Upper lobe of left lung (tissue), 6 donors: ENCODE measurements at regions not wholly inside any gene's neighbourhood (a gene's known extent, or its start where the extent isn't known, plus 50 kb on each side); places are given as distances from the start of the nearest gene placed in this dataset.
"Not testable (repeated sequence)": the region's sequence is repeated elsewhere in the genome, so short reads cannot be mapped to it uniquely, and the experiment has no call there.

Experiments
- ATAC-seq, 2 donors: fragments of 200-7000 bp; cut with Tn5 transposase; one replicate each; pipeline ENCODE4 v1.9.1; 2022; ENCODE audit warnings: mild to moderate bottlenecking in 2 of 2, moderate library complexity in 2 of 2; ENCODE audit not compliant: low FRiP score in 2 of 2
- DNase-seq, 2 donors: peaks; one replicate each; pipeline ENCODE4 v3.0.0-alpha.2; 2019 to 2020
- H3K27ac ChIP-seq, 4 donors: fragments of 200-600 bp; sonication (generic); one replicate each; pipeline ENCODE4 v1.5.1; 2016 to 2019
- H3K27me3 ChIP-seq, 4 donors: fragments of 200-600 bp; sonication (generic); one replicate each; pipeline ENCODE4 v1.5.1; 2017 to 2019
- H3K36me3 ChIP-seq, 4 donors: fragments of 200-600 bp; sonication (generic); one replicate each; pipeline ENCODE4 v1.5.1; 2016 to 2019
- H3K4me1 ChIP-seq, 4 donors: fragments of 200-600 bp; sonication (generic); one replicate each; pipeline ENCODE4 v1.5.1; 2018 to 2019
- H3K4me3 ChIP-seq, 4 donors: fragments of 200-600 bp; sonication (generic); one replicate each; pipeline ENCODE4 v1.5.1; 2017 to 2019; ENCODE audit warnings: mild to moderate bottlenecking in 2 of 4, moderate library complexity in 1 of 4
- H3K9me3 ChIP-seq, 4 donors: fragments of 200-600 bp; sonication (generic); one replicate each; pipeline ENCODE4 v1.5.1; 2018 to 2019
- CTCF ChIP-seq, 6 experiments: fragments of 450-650 bp in 4 of 6; fragments of 200-600 bp in 2 of 6; sonication (generic) in 2 of 6; IDR thresholded peaks; one replicate each; pipeline ENCODE4 v1.5.1; 2016 to 2019; ENCODE audit warnings: antibody characterized with exemption in 6 of 6
- EP300 ChIP-seq, 4 donors: sonication (generic); formaldehyde crosslinking; IDR thresholded peaks; one replicate each; pipeline ENCODE4 v1.5.1; 2017; ENCODE audit warnings: antibody characterized with exemption in 4 of 4, control low read depth in 2 of 4
- POLR2A ChIP-seq, 4 donors: fragments of 450-650 bp; IDR thresholded peaks; one replicate each; pipeline ENCODE4 v1.5.1; 2016 to 2017; ENCODE audit warnings: antibody characterized with exemption in 4 of 4, mild to moderate bottlenecking in 2 of 4
- POLR2AphosphoS5 ChIP-seq, 2 donors: sonication (generic); formaldehyde crosslinking; IDR thresholded peaks; one replicate each; pipeline ENCODE4 v1.5.1; 2017; ENCODE audit warnings: antibody characterized with exemption in 2 of 2
- WGBS, 2 donors: methylation state at CpG; one replicate each; pipeline ENCODE4 v1.1.5; 2017 to 2018; 5-methylcytosine and 5-hydroxymethylcytosine counted together
- donor health status: DM: no; HTN: no; CAD: no; lungs with moderate emphysema.
- donor health status: DM: no; HTN: yes; CAD: no; lungs with severe emphysema.

DNA sequence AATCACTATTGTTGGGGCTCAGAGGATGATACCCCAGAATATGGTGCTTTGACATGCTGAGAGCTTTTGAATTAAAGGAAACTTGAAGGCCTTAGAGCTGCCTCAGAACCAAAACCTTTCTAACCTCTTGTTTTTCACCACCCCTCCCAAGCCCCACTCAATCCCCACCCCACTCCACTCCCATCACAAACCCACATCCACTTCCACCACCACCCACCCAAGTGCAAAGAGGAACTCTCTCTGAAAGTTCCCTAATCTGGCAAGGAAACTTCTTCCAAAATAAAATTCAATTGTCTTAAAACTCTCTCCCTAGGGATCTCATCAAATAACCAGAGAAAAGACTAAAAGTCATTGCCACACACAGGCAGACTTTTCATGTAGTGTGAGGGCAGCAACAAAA lies 301.2 kb upstream of the ARHGEF26 start:
- Histone ChIP-seq H3K9me3 (no peaks in the 10 kb centered on the region), H3K27ac (no peak overlapping the region), H3K4me1 (no peaks in the 10 kb centered on the region), H3K36me3 (no peaks in the 10 kb centered on the region), H3K27me3 (no peaks in the 10 kb centered on the region), H3K4me3 (no peak overlapping the region)
- ATAC-seq: no peak
- no peak for DNase-seq
- TF ChIP-seq POLR2A (IDR thresholded peaks at IDR 0.05) (no peak), EP300 (IDR thresholded peaks at IDR 0.05) (no peak), POLR2AphosphoS5 (IDR thresholded peaks at IDR 0.05) (no peak), CTCF (IDR thresholded peaks at IDR 0.05) (no peak)

DNA sequence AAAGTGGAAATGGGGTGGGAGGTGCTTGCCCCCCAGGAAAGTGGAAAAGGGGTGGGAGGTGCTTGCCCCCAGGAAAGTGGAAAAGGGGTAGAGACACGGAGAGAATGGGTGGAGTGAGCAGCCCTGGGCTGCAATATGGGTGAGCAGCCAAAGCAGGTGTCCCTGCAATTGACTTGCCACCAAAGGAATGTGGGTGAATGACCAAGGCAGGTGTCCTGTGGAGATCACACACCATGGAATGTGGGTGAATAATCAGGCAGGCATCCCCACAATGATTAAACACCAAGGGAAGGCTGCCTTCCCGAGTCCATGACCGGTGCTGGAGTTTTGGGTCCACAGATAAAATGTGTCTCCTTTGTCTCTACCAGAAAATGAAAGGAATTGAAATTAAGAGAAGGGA lies 292.8 kb upstream of the ARHGEF26 start:
- not testable (repeated sequence) for H3K27ac ChIP-seq, H3K36me3 ChIP-seq, DNase-seq, H3K9me3 ChIP-seq, ATAC-seq, H3K4me1 ChIP-seq, H3K4me3 ChIP-seq, H3K27me3 ChIP-seq
- 90 to 96% methylated on average over 3 of the region's 3 CpGs for WGBS, 2 donors

- Histone ChIP-seq H3K27ac (no peak overlapping the region), H3K4me1 (no peaks in the 10 kb centered on the region), H3K27me3 (no peaks in the 10 kb centered on the region), H3K4me3 (no peak overlapping the region), H3K9me3 (no peaks in the 10 kb centered on the region), H3K36me3 (no peaks in the 10 kb centered on the region)
- DNase-seq (no peak), ATAC-seq (no peak)
- no peak for TF ChIP-seq POLR2AphosphoS5 (IDR thresholded peaks at IDR 0.05)
- no peak for TF ChIP-seq EP300 (IDR thresholded peaks at IDR 0.05)
- no peak for TF ChIP-seq POLR2A (IDR thresholded peaks at IDR 0.05)
- no peak for TF ChIP-seq CTCF (IDR thresholded peaks at IDR 0.05)
- WGBS, 2 donors: 45 to 66% methylated on average over 2 of the region's 2 CpGs
Observed at GRCh38 chr3:153829606-153830170, 291.5 kb upstream of the ARHGEF26 start.

- Histone ChIP-seq H3K9me3 (no peaks in the 10 kb centered on the region), H3K36me3 (no peaks in the 10 kb centered on the region), H3K4me1 (no peaks in the 10 kb centered on the region), H3K27ac (no peak overlapping the region), H3K4me3 (no peak overlapping the region), H3K27me3 (no peaks in the 10 kb centered on the region)
- WGBS, 2 donors: 37 to 41% methylated on average over 1 of the region's 1 CpG
- TF ChIP-seq EP300 (IDR thresholded peaks at IDR 0.05): no peak
- no peak for TF ChIP-seq POLR2AphosphoS5 (IDR thresholded peaks at IDR 0.05)
- no peak for TF ChIP-seq CTCF (IDR thresholded peaks at IDR 0.05)
- TF ChIP-seq POLR2A (IDR thresholded peaks at IDR 0.05): no peak
- DNase-seq: no peak
- no peak for ATAC-seq
Observed at GRCh38 chr3:153830552-153830951, 290.6 kb upstream of the ARHGEF26 start.

- Histone ChIP-seq H3K27me3 (no peaks in the 10 kb centered on the region), H3K4me1 (no peaks in the 10 kb centered on the region), H3K36me3 (no peaks in the 10 kb centered on the region), H3K9me3 (no peaks in the 10 kb centered on the region), H3K27ac (no peak overlapping the region), H3K4me3 (no peak overlapping the region)
- no peak for TF ChIP-seq CTCF (IDR thresholded peaks at IDR 0.05)
- no peak for TF ChIP-seq POLR2AphosphoS5 (IDR thresholded peaks at IDR 0.05)
- no peak for TF ChIP-seq POLR2A (IDR thresholded peaks at IDR 0.05)
- no peak for TF ChIP-seq EP300 (IDR thresholded peaks at IDR 0.05)
- 94 to 97% methylated on average over 3 of the region's 3 CpGs for WGBS, 2 donors
- ATAC-seq: no peak
- DNase-seq: no peak
Observed at GRCh38 chr3:153835540-153835939, 285.6 kb upstream of the ARHGEF26 start.
